A673 (cell line): ENCODE measurements at regions not wholly inside any gene's neighbourhood (a gene's known extent, or its start where the extent isn't known, plus 50 kb on each side); places are given as distances from the start of the nearest gene placed in this dataset.

Source experiments
- BruUV-seq: library from RNA; stranded (reverse); fragments of 400-500 nt; replicated peaks from 2 replicates; lab custom pipeline; 2021; lab: Mats Ljungman, UMichigan
- CTCF ChIA-PET: fragments of 300-600 bp; sonication (Branson Sonifier 250); formaldehyde crosslinking; loops from one replicate; lab custom pipeline; 2022; ENCODE audit warnings: antibody characterized with exemption; lab: Charles Lee
- POLR2A ChIA-PET: fragments of 300-600 bp; sonication (Branson Sonifier 250); formaldehyde crosslinking; loops from one replicate; lab custom pipeline; 2022; ENCODE audit warnings: antibody characterized with exemption; ENCODE audit not compliant: low non-redundant PET; lab: Charles Lee
- DNase-seq: peaks from one replicate; pipeline ENCODE4 v3.0.0-alpha.2; 2015; ENCODE audit warnings: low spot score
- H3K27ac ChIP-seq: fragments of 200-600 bp; sonication (generic); 2 replicates; pipeline ENCODE4 v1.5.1; 2016; ENCODE audit warnings: mixed run types, low read depth, mild to moderate bottlenecking, mixed read lengths, antibody characterized with exemption, low read length; ENCODE audit not compliant: poor library complexity, severe bottlenecking
- H3K27me3 ChIP-seq: fragments of 200-600 bp; sonication (generic); replicated peaks from 2 replicates; pipeline ENCODE4 v1.6.1; 2017; ENCODE audit warnings: mixed run types, low read depth, mild to moderate bottlenecking, mixed read lengths, antibody characterized with exemption, low read length; ENCODE audit not compliant: insufficient read depth, poor library complexity
- H3K36me3 ChIP-seq: fragments of 200-600 bp; sonication (generic); 2 replicates; pipeline ENCODE4 v1.6.1; 2016; ENCODE audit warnings: mixed run types, mild to moderate bottlenecking, mixed read lengths, antibody characterized with exemption, low read length; ENCODE audit not compliant: insufficient read depth, poor library complexity, severe bottlenecking
- H3K4me1 ChIP-seq: fragments of 200-600 bp; sonication (generic); 2 replicates; pipeline ENCODE4 v1.6.1; 2017; ENCODE audit warnings: mixed run types, mild to moderate bottlenecking, mixed read lengths, antibody characterized with exemption, low read length; ENCODE audit not compliant: insufficient read depth, poor library complexity, severe bottlenecking
- H3K4me3 ChIP-seq: fragments of 200-600 bp; sonication (generic); 2 replicates; pipeline ENCODE4 v1.5.1; 2016; ENCODE audit warnings: low read depth, mixed run types, mild to moderate bottlenecking, mixed read lengths, low read length; ENCODE audit not compliant: poor library complexity, severe bottlenecking
- H3K9me3 ChIP-seq: fragments of 200-600 bp; sonication (generic); 2 replicates; pipeline ENCODE4 v1.6.1; 2016; ENCODE audit warnings: mixed run types, low read depth, mild to moderate bottlenecking, mixed read lengths, antibody characterized with exemption, low read length; ENCODE audit not compliant: poor library complexity, severe bottlenecking
- EZH2 ChIP-seq: fragments of 200-600 bp; sonication (generic); IDR thresholded peaks from 2 replicates; pipeline ENCODE4 v1.6.1; 2017; ENCODE audit warnings: borderline replicate concordance, low read depth, mild to moderate bottlenecking, mixed read lengths, antibody characterized with exemption, low read length; ENCODE audit not compliant: poor library complexity, severe bottlenecking
- intact Hi-C: fragments of 100-400 bp; cut with micrococcal nuclease; formaldehyde crosslinking; loops from one replicate; pipeline ENCODE4 v1.10.0; 2022; ENCODE audit not compliant: unreplicated experiment
- TF ChIP-seq, protein P1 (sequence below): fragments of 300-800, 200-600 bp; sonication (generic); conservative IDR thresholded peaks from 2 replicates; pipeline ENCODE4 v1.5.1; 2017; ENCODE audit warnings: low read depth, mild to moderate bottlenecking, antibody characterized with exemption, low read length, moderate library complexity, mixed read lengths

DNA sequence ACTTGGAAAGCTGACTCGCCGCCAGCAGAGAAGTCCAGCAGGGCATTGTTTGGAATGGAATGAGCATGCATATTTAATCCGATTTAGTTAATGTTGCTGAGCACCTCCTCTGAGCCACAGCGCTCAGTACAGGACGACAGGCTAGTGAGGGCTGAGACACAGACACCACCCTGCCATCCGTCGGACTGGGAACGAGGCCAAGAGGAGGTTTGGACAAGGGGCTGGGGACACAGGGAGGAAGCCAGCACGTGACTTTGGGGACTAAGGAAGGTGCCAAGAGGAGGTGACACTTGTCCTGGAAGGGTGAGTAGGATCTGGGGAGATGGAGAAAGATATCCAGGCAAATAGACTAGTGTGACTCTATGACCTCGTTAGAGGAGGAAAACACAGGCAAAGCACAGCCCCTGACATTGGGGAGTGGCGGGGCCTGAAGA, 152.5 kb upstream of the ECI2 start:
- H3K27me3 ChIP-seq = no peaks in the 10 kb centered on the region
- CTCF ChIA-PET = no interaction called here
- peak; percentile 9 for DNase-seq
- intact Hi-C loops = no loop called here
- TF ChIP-seq EZH2 = no peak
- TF ChIP-seq, protein P1, sequence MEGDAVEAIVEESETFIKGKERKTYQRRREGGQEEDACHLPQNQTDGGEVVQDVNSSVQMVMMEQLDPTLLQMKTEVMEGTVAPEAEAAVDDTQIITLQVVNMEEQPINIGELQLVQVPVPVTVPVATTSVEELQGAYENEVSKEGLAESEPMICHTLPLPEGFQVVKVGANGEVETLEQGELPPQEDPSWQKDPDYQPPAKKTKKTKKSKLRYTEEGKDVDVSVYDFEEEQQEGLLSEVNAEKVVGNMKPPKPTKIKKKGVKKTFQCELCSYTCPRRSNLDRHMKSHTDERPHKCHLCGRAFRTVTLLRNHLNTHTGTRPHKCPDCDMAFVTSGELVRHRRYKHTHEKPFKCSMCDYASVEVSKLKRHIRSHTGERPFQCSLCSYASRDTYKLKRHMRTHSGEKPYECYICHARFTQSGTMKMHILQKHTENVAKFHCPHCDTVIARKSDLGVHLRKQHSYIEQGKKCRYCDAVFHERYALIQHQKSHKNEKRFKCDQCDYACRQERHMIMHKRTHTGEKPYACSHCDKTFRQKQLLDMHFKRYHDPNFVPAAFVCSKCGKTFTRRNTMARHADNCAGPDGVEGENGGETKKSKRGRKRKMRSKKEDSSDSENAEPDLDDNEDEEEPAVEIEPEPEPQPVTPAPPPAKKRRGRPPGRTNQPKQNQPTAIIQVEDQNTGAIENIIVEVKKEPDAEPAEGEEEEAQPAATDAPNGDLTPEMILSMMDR = no peak
- H3K4me3 ChIP-seq = no peak overlapping the region
- no peak overlapping the region for H3K27ac ChIP-seq
- no peaks in the 10 kb centered on the region for H3K9me3 ChIP-seq
- H3K36me3 ChIP-seq = no peaks in the 10 kb centered on the region
- H3K4me1 ChIP-seq = peaks cover 3% of the 10 kb centered on the region
- POLR2A ChIA-PET = no interaction called here
- BruUV-seq = no TSS peak

DNA sequence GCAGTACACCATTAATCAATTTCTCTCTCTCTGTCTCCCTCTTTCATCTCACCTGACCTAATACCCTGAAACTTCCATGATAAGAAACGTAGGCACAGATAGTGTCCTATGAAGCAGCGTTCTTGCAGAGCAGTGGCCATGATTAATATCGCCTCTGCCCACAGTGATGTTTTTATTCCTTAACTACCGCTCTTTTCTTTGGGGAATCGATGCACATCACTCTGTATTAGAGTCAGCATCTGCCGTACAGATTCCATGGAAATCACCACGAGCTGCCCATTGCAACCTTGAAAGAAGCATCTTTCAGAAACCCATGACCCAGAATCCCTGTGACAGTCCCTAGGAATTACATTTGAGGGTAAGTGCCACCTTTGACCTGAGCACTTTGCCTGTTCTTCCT, 152.0 kb upstream of the ECI2 start:
- Histone ChIP-seq H3K27me3 (no peaks in the 10 kb centered on the region), H3K4me1 (peaks cover 3% of the 10 kb centered on the region), H3K9me3 (no peaks in the 10 kb centered on the region), H3K4me3 (no peak overlapping the region), H3K36me3 (no peaks in the 10 kb centered on the region), H3K27ac (no peak overlapping the region)
- intact Hi-C loops = no loop called here
- TF ChIP-seq, protein P1 = no peak
- TF ChIP-seq EZH2 = no peak
- POLR2A ChIA-PET = no interaction called here
- no peak for DNase-seq
- CTCF ChIA-PET = no interaction called here
- no TSS peak for BruUV-seq

DNA sequence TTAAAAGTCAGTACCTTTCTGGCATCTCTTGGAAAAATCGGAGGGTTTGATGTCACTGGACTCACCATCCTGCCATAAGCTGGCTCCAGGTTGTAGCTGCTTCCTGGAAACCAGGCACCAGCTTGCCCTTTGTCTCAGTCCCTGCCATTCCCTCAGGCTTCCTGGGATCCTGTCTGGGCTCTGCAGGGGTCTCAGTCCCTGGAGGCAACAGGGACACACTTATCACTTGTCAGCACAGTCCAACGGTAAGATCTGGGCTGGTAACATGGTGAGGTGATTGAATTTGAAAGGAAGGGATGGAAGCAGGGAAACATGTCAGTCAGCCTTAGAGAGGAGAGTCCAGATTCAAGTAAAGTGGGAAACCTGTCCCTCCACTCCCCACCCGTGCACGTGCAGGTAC, 147.6 kb upstream of the ECI2 start:
- Histone ChIP-seq H3K4me1 (peaks cover 3% of the 10 kb centered on the region), H3K27ac (no peak overlapping the region), H3K27me3 (peaks cover 8% of the 10 kb centered on the region), H3K4me3 (no peak overlapping the region), H3K9me3 (no peaks in the 10 kb centered on the region), H3K36me3 (no peaks in the 10 kb centered on the region)
- TF ChIP-seq, protein P1 = no peak
- no TSS peak for BruUV-seq
- POLR2A ChIA-PET = no interaction called here
- CTCF ChIA-PET = interaction anchor here (0.5 kb wide), 1 partner anchor 147 kb away, joined by 5 read pairs; the partner anchor contains the start of gene ECI2
- intact Hi-C loops = no loop called here
- DNase-seq = no peak
